Non-pigmented ciliary epithelial cell (primary cell): ENCODE measurements at regions not wholly inside any gene's neighbourhood (a gene's known extent, or its start where the extent isn't known, plus 50 kb on each side); places are given as distances from the start of the nearest gene placed in this dataset.

ENCODE experiments used
- DNase-seq: peaks from one replicate; pipeline ENCODE4 v3.0.0-alpha.2; 2010; ENCODE audit warnings: low read depth

DNA sequence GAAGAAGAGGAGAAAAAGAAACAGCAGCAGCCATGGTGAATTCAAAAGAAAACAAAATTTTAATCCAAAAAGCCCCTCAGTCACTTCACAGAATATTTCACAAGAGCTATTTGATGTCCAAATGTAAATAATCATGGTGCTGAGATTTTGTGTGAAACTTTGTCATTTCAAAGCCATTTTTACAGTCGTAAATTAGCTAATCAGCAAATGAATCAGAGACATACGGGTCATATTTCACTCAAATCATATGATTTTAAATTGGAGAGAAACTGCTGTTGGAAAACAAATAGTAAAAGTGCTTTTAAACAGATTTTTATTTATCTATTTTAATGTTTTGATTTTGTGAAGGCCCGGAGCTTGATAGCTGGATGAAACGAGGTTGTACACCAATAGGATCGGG lies 101.4 kb upstream of the SMIM23 start:
- no peak for DNase-seq

DNA sequence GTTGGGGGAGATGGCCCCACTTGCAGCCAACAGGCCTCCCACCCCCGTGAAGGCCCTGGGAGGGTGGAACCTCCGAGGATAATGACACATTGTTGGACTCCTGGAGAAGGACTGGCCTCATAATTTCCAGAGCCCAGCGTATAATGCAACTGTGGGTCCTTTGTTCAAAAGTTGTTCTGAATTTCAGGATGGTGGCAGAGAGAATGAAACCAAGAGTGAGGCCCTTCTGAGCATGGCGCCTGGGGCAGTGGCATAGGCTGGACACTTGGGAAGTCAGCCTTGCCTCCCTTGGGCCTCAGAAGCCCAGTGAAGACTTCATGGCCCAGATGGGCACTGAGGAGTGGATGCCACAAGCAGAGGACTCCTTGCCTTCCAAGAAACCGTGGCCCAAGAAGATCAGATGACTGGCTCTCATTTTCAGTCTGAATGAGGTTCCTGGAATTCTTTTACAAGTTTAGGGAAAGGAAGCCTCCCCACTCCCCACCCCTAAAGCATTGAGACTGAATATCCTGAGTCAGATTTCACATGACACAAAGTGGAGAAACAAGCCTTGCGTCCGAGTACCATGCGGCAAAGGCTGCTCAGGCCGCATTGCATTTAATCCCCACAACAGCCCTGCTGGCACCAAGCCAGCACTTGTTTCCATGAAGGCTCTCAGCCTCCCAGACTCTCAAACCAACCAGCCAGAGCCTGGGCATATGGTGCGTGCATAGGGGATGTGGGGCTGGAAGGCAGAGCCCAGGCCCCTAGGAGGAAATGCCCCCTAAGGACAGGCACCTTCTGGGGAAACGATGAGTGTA lies 96.7 kb upstream of the SMIM23 start:
- no peak for DNase-seq

DNA sequence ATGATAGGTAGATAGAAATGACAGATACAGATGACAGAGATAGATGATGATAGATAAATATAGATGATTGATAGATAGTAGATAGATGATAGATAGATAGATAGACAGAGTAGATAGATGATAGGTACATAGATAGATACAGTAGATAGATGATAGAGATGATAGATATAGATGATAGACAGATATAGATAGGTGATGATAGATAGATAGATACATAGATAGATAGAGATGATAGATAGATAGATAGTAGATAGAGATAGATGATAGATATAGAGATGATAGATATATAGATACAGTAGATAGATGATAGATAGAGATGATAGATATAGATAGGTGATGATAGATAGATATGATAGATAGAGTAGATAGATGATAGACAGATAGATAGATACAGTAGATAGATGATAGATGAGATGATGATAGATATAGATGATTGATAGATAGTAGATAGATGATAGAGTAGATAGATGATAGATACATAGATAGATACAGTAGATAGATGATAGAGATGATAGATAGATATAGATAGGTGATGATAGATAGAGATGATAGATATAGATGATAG lies 95.7 kb upstream of the SMIM23 start:
- no peak for DNase-seq

DNA sequence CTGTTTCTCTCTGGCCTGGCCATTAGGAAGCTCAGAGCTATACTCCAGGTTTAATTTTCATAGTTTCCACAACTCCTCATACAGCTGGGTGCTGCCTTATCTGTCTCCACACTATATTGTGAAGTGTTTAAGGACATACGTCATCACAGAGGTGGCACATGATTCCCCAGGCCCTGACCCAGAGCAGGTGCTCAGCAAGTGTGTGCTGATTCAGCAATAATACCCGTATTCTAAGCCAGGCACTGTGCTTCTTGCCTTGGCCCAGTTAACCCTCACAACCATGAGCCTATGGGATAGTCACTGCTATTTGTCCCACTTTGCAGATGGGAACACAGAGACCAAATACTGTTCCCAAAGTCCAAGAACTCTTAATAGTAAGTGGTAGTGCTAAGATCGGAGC lies 93.5 kb upstream of the SMIM23 start:
- DNase-seq: no peak

DNA sequence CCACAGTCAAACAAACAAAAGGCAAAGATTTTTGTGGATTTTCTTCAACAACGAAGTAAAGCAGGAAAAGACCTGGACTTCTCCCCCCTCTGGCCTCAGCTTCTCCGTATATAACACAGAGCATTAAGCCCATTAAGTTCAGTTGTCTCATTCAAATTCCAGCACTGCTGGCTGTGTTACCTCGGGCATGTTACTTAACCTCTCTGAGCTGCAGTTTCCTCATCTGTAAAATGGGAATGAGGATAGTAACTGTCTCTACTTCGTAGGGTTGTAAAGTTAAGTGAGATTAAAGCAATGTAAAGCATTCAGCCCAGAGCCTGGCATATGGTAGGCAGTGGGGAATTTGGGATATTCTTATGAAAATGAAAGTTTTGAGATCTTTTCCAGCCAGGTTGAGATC lies 92.7 kb upstream of the SMIM23 start:
- no peak for DNase-seq

DNA sequence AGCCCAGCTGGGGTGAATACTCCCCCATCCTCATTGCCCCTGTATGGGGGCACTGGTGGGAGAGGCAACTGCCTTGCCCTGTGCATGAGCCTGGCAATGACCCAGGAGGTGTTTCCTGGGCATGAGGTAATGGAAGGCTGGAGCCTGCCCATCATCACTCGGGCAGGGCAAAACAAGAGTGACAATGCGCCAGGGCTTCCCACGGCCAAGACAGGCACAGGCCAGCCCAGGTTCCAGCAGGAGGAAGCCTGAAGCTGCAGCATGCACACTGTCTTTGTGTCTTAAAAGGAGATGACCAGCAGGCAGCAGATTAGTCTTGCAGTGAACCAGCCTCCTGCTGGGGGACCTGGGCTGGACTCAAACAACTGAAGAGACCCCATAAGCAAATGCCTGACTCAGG lies 92.2 kb upstream of the SMIM23 start:
- no peak for DNase-seq

DNA sequence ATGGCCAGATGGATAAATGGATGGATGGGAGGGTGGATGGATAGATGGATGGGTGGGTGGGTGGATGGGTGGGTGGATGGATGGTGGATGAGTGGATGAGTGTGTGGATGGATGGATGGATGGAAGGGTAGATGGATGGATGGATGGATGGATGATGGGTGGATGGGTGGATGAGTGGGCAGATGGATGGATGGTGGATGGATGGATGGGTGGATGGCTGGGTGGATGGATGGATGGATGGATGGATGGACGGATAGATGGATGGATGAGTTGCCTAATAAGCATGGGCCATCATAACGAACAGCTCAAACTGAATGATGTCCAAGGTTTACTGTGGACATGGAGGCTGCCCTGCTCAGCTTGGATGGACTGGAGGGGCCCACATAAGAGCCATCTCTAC lies 89.8 kb upstream of the SMIM23 start:
- DNase-seq: no peak

DNA sequence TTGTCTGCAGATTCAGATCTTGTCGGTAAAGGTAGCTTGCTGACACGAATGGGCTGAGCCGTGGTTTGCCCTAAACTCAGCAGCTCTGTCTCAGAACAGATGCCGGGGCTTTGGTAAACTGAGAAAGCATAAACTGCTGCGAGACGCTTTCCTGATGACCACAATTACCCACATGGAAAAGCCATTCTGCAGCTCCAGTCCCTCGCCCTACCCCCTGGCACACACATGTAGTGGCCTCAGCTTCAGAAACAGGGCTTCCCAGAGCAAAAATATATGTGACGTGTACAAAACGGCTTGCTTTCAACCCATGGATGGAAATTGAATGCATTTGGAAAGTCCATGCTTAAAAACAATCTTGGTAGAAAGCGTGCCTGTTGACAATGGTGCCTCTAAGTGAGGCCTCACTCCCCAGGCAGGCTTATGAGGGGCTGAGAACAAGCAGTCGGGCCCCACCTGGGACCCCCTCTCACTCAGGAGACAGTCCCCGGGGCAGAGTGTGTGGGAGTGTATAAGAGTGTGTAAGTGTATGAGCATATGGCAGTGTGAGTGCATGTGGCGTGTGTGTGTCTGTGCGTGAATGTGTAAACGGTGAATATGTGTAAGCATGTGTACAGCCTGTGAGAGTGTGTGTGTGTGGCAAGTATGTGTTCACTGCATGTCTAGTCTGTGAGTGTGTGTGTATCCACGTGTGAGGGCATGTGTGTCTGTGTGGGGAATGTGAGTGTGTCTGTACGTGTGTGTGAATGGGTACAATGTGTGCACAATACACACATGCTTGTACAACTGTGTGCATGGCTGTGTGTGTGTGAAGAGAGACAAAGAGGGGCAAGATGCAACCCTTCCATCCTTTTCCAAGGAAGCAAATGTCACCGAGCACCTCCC lies 88.2 kb upstream of the SMIM23 start:
- DNase-seq: no peak

DNA sequence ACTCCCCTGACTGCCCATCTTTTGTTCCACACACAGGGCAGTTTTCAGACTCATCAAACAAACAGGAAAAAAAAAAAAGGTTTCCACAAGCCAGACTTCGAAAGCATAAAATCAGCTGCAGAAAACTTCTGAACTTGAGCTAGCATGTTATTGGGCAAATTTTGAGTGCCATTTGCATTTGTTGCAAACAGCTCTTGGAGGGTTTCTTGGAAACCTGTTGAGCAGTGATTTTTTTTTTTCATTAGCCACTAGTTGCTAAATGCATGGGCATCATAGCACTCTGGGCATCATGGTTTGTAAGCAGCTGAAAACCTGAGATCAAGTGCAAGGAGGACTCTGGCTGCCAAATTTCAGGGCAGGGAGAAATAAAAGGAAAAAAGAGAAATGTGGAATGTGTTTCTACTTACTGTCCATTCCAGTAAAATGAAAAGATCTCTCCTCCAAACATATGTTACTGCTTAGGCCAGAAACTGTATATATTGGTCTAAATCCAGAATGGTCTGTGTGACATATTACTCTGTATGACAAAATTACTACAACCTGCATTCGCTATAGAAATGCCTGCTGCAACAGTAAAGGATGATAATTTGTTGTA lies 85.2 kb upstream of the SMIM23 start:
- no peak for DNase-seq

DNA sequence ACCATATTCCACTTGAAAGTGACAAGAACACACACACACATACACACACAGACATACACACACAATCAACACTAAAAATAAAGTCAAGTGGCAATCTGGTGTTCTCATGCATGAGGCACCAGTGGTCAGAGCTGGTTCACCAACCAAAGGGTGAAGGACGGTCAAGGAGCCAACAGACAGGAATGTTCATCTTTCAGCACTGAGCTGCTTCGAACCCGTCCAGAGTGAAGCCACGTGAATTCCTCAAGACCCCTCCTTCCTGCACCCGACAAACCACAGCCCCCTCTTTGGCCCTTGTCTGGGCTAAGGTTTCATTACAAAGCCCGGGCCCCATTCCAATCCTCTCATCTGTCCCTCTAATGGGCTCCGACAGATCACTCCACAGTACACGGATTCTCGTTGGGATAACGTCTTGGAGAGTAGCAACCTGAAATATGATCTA lies 84.5 kb upstream of the SMIM23 start:
- DNase-seq: no peak

DNA sequence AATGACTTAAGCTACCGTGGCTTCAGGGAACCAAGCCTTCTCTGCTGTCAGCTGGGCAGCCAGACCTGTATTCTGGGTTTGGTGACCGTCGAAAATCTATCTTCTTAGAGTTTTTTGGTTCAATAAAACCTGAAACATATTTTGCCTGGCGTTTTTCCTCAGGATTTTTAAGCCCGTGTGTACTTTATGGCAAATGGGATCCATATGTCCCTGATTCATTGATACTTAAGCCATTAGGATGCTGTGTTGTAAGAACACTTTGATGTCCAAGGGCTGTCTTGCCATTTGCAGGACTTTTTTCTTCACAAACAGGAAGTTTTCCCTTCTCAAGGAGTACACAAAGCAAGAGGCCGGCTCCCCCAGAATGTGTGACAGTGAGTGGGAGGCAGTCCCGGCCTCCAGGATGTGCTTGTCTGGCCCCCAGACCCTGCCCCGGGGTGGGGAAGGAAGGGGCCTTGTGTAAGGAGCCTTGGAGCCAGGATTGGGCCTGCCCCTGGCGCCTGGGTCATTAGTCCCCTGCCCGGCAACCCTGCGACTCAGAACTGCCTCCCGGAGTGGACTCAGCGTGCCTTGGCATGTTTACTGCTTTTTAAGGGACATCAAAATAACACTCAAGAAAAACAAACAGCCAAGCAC lies 83.4 kb upstream of the SMIM23 start:
- DNase-seq: no peak

DNA sequence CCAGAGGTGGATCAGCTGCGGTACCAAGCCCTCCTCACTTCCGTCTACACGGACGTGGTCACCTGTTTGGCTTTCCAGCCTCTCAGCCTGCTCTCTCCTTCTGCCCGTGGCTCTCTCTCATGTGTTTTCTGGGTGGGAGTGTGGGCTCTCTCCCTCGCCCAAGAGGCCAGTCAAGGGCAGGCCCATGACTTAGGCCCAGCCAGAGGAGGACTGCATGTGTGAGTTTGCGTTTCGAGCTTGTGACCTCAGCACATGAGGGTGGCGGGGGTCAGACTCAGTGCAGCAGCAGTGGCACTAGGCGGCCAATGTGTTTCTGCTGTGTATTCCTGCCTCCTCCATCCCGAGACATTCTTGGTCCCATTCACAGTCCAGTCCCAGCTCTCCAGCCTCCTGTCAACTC lies 82.5 kb upstream of the SMIM23 start:
- no peak for DNase-seq

DNA sequence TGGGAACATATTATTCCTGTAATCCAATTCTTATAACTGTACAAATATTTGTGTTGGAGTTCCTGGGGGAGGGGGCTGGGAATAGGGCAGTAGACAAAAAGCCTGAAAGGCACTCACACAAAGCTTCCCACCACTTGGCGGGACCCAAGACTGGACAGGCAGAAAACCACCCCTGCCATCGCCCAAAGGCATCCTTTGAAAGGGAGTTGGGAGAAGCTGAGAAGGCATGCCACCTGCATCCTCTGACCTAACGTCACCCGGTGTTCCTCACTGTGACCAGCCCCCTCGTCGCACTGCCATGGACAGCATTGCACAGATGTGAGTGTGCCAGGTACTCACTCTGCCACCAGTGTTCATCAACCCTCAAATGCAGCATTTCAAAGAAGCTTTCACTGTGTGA lies 80.6 kb upstream of the SMIM23 start:
- no peak for DNase-seq

DNA sequence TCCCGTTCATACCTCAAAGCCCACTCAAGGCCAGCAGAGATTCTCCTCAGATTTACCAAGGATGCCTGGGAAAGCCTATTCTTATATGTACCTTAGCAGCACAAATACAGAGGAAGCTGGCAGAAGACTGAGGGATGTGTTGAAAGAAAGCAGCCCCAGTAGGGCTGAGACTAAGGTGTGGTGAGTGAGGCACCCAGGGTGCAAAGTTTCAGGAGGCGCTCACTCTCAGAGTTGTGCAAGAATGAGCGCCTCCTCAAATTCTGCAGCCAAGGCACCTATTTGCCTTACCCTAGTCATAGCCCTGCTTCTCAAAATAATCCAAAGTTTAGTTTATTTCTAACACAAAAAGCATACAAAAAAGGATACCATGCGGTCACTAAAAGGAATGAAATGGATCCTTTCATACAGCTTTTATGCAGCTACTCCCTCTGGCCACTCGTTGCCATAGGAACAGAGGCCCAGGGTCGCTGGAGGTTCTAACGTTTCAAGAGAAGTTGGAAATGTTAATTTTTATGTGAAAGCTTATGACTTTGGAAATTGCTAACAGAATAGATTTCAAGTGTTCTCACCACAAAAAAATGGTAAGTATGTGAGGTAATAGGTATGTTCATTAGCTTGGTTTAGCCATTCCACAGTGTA lies 79.7 kb upstream of the SMIM23 start:
- DNase-seq: no peak

DNA sequence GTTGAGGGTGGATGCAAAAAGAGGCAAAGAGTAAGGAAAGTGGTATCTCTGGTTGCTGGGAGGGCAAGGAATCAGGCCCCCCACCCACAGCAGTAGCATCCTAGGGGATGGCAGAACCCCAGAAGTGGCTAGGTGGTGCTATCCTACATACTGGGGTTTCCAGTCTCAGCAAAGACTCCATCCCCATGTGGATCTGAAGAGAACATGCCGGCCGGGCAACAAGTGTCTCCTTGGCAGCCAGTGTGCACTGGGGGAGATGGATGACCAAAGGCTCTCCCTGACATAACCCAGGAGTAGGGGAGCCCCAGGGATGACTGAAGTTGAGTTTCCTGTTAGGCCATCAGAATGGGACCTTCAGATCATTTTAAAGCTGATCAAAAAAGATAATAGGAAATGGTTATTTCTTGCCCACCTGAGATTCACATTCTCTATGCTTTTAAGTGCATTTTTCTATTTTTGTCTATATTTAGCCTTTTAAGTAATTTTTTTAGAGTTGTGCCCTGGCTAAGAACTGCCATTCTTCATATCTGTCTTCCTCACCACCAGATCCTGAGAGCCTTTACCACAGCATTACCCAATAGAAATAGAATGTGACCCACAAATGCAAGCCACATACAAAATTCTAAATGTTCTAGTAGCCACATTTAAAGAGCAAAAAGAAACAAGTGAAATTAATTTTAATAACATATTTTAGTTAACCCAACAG lies 78.7 kb upstream of the SMIM23 start:
- no peak for DNase-seq

DNA sequence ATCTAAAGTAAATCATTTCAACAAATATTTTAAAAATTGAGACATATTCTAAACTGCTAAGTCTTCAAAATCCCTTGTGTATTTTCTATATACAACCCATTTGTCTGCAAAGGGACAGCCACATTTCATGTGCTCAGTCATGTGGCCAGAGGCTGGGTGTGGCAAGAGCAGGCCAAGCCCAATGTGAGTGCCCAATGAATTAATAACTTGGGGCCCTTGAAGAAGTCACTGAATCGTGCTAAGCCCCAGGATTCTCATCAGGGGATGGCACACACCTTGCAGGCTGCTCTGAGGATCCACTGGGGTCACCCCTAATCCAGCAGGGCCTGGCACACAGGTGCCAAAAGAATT lies 78.2 kb upstream of the SMIM23 start:
- no peak for DNase-seq

DNA sequence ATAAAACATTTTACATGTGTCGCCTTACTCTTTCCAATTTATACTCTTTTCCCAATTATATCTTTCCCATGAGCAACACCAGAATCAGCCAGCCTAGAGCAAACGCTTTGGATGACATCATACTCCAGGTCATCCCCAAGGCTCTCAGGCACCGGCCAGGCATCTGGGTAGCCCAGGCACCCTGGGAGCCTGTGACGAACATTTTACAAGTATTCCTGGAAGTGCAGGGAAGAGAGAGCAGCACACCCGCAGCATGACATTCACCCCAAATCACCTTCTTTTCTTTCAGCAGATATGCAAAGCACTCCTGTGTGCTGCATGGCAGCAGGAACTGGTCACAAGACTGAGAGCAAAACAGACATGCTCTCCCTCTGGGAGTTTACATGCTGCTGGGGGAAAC lies 75.7 kb upstream of the SMIM23 start:
- DNase-seq: no peak

DNA sequence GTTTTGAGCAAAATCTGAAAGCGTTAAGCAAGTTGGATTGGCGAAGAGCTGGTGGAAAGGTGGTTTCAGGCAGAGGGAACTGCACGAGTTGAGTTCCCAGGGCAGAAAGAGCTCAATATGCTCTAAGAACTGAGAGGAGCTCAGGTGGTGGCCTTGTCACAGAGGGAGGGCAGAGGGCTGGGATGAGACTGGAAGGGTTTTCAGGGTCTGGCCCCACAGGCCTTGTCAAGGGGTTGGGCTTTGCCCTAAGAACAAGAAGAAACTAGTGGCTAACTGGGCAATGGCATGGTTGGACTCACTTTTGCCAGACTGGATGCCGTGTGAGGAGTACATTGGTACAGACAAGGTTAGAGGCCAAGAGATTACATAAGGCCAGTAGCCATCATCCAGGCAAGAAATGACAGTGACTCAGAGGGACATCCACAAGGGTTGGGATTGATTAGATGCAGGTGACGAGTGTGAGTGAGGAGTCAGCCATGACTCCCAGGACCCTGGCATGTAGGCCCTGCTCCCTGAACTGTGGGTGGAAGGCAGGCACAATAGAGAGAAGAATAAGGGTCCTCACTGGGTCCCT lies 75.1 kb upstream of the SMIM23 start:
- no peak for DNase-seq

DNA sequence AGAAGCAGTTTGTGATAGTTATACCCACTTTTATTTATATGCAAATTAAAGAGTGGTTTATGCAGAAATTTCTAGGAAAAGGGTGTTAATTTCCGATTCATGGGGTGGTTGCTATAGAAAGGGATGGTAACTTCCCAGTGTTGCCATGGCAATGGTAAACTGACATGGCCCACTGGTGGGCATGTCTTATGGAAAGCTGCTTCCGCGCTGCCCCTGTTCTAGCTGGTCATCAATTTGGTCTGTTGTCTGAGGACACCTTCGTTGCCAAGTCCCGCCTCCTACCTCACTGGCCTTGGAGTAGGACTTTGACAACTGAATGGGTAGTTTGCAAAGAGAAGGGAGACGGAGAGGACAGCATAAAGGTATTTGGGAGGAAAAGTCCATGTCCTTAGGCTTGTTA lies 74.0 kb upstream of the SMIM23 start:
- no peak for DNase-seq

DNA sequence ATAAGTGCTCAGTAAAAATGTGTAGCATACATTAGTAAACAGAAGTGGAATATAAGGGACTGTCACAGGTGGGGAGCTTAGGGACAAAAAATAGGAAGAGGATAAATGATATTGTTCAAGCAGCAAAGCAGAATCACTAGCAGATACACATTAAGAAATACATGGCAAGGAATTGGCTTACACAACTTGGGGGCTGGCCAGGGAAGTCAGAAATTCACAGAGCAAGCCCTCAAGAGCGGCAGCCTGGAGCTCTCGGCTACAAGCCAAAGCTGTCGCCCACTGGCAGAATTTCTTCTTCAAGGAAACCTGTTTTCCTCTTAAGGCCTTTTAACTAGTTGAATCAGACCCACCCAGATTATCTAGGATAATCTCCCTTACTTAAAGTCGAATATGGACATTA lies 73.0 kb upstream of the SMIM23 start:
- DNase-seq: no peak

DNA sequence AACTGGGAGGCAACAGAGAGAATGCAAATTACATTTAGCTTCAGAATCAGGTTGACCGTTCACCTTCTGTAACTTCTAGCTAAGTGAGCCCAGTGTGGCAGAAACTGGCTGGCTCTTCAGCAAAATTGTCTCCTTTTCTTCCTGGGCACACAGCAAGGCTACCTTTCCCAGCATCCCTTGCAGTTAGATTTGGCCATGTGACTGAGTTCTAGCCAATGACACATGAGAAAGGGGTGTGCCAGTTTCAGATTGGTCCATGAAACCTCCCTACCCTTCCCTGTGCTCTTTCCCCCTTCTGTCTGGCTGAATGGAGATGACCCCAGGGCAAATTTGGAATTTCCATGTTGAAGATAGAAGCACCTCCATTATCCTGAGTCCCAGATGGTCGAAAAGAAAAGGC lies 72.5 kb upstream of the SMIM23 start:
- no peak for DNase-seq
